Small intestine (tissue), 7 donors: ENCODE measurements at regions not wholly inside any gene's neighbourhood (a gene's known extent, or its start where the extent isn't known, plus 50 kb on each side); places are given as distances from the start of the nearest gene placed in this dataset.
"Not testable (repeated sequence)": the region's sequence is repeated elsewhere in the genome, so short reads cannot be mapped to it uniquely, and the experiment has no call there.

Experiments
- DNase-seq, 2 donors: peaks; one replicate each; pipeline versions ENCODE4 v3.0.0 to v3.0.0-alpha.2; 2013
- FAIRE-seq: peaks from 2 replicates; lab custom pipeline; 2012; peaks lifted over from hg19 to GRCh38; lab: Jason Lieb, UNC
- H3K27ac ChIP-seq, 3 donors: one replicate each; pipeline ENCODE4 v1.5.1; 2013; ENCODE audit warnings: low read length in 2 of 3, mild to moderate bottlenecking in 2 of 3, control low read depth in 1 of 3, inconsistent platforms in 1 of 3, low read depth in 1 of 3, moderate library complexity in 1 of 3
- H3K27me3 ChIP-seq, 3 donors: one replicate each; pipeline ENCODE4 v1.6.1; 2013; ENCODE audit warnings: low read length in 3 of 3, inconsistent platforms in 1 of 3; ENCODE audit not compliant: control insufficient read depth in 3 of 3, insufficient read depth in 3 of 3
- H3K36me3 ChIP-seq, 3 donors: one replicate each; pipeline ENCODE4 v1.6.1; 2013; ENCODE audit warnings: low read length in 3 of 3, inconsistent platforms in 1 of 3, low read depth in 1 of 3, mild to moderate bottlenecking in 1 of 3, moderate library complexity in 1 of 3; ENCODE audit not compliant: control insufficient read depth in 3 of 3, insufficient read depth in 2 of 3
- H3K4me1 ChIP-seq, 3 donors: one replicate each; pipeline ENCODE4 v1.6.1; 2013; ENCODE audit warnings: low read length in 2 of 3, inconsistent platforms in 1 of 3, low read depth in 1 of 3, mild to moderate bottlenecking in 1 of 3, moderate library complexity in 1 of 3; ENCODE audit not compliant: control insufficient read depth in 3 of 3, insufficient read depth in 2 of 3
- H3K4me3 ChIP-seq, 3 donors: one replicate each; pipeline ENCODE4 v1.5.1; 2013; ENCODE audit warnings: low read length in 3 of 3, control low read depth in 1 of 3, inconsistent platforms in 1 of 3, low read depth in 1 of 3, mild to moderate bottlenecking in 1 of 3, moderate library complexity in 1 of 3
- H3K9me3 ChIP-seq, 2 donors: one replicate each; pipeline ENCODE4 v1.6.1; 2013; ENCODE audit warnings: low read depth in 1 of 2, low read length in 1 of 2; ENCODE audit not compliant: control insufficient read depth in 2 of 2, insufficient read depth in 1 of 2
- WGBS, 3 donors: extraction: QIAGEN DNeasy Blood & Tissue Kit; methylation state at CpG; one replicate each; pipeline ENCODE4 v1.1.7; 2013; 5-methylcytosine and 5-hydroxymethylcytosine counted together
- donor health status: healthy with polysubstance abuse.
- donor health status: control.
- donor health status: control.
- donor health status: Bipolar disorder and iron deficiency.
- donor health status: healthy.

DNA sequence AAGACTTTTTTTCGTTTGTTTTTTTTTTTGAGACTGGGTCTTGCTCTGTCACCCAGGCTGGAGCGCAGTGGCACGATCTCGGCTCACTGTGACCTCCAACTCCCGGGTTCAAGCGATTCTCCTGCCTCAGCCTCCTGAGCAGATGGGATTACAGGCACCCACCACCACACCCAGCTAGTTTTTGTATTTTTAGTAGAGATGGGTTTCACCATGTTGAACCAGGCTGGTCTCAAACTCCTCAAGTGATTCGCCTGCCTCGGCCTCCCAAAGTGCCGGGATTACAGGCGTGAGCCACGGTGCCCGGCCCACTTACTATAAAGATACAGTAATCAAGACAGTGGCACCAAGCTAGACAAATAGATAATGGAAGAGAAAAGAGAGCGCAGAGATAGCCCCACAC lies 162.3 kb downstream of the CTTN start:
- H3K4me1 ChIP-seq, H3K27me3 ChIP-seq, H3K36me3 ChIP-seq, FAIRE-seq, H3K27ac ChIP-seq, H3K9me3 ChIP-seq, DNase-seq, H3K4me3 ChIP-seq: not testable (repeated sequence)
- 94 to 97% (median 95%) methylated on average over 13 of the region's 13 CpGs for WGBS, 3 donors

DNA sequence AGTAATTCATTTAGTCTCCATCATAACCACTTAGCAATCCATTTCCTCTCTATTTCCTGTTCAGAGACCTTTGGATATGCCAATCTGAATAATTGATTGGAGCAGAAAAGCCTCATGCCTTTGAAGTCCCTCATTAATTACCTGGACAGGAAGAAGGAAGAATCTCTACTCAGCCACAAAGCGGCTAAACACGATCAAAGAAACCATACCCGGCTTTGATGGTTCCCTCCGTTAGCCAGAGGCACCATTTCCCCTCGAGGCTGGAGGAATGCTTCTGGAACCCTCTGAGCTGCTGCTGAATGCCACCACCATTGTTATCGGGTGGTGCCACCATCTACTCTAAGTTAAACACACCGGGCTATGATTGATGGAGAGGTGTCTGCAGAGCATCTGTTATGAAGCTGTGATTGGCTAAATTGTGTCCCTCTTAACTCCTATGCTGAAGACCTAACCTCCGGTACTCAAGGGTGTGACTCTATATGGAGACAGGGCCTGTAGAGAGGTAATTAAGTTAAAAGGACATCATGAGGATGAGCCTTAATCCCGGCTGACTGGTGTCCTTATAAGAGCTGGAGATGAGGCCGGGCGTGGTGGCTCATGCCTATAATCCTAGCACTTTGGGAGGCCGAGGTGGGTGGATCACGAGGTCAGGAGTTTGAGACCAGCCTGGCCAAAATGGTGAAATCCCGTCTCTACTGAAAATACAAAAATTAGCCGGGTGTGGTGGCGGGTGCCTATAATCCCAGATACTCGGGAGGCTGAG lies 168.6 kb downstream of the CTTN start:
- FAIRE-seq (no peak), DNase-seq (no peak)
- H3K4me3 ChIP-seq: no peak overlapping the region
- H3K36me3 ChIP-seq: no peaks in the 10 kb centered on the region
- 81 to 88% (median 84%) methylated on average over 17 of the region's 17 CpGs for WGBS, 3 donors
- H3K27me3 ChIP-seq: no peaks in the 10 kb centered on the region
- no peak overlapping the region for H3K27ac ChIP-seq
- peaks cover 0 to 13% (median 0%) of the 10 kb centered on the region in 3 donors for H3K4me1 ChIP-seq
- H3K9me3 ChIP-seq: no peaks in the 10 kb centered on the region

DNA sequence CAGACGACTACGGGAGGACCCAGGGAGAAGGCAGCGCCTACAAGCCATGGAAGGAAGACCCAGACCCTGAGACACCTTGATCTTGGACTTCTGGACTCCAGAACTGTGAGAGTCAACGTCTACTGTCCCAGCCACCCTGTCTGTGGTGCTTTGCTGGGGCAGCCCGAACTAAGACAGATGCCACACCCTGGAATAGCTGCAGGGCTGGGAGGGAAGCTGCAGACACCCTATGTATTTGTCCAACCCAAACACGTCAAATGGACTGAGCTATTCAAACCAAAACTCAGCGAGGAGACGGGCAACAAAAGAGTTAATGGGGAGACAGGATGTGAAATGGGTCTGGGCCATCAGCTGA lies 169.3 kb downstream of the CTTN start:
- Histone ChIP-seq H3K27ac (peak overlapping the region in 2 of 3 donors; percentile 72 to 74), H3K9me3 (no peaks in the 10 kb centered on the region), H3K4me3 (peak overlapping the region in 2 of 3 donors; percentile 18 to 32), H3K36me3 (no peaks in the 10 kb centered on the region), H3K4me1 (peaks cover 0 to 13% (median 0%) of the 10 kb centered on the region in 3 donors), H3K27me3 (no peaks in the 10 kb centered on the region)
- 50 to 54% (median 50%) methylated on average over 8 of the region's 8 CpGs for WGBS, 3 donors
- DNase-seq: peak in 1 of 2 donors; percentile 17
- FAIRE-seq: no peak

DNA sequence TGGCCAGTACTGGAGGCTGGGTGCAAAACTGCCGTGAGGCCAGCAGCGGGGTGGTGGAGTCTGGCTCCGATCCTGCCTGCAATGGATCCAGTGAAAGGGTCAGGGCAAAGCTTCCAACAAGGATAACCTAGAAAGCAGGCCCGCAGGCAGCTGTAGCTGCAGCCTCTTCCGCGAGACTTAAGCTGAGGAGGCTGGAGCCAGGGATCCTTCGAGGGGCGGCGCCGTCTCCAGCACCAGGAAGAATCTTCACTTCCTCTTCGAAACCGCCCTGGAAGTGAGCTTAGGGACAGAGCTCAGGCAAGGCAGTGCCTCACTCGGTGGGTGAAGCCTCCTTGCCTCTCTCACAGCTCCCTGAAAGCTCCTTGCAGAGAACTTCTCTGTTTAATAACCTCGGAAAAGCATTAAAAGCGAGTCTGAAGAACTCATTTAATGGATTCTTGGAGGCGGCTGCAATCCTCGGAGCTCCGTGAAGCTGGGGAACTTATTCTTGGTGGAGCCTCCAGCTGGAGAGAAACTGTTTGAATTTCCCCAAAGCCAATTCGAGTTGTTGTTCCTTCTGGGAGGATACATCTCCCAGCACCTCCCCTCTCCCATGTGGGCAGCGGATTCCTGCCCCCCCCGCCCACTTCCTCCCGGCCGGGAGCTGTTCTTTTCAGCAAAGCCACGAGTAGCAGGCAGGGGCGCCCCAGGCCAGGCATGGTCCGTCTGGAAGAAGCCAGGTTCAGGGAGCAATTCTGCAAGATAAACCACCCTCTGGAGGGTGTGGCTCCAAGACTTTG lies 169.9 kb downstream of the CTTN start:
- FAIRE-seq (no peak), DNase-seq (peak; percentile 72 to 91)
- H3K27ac ChIP-seq: peak overlapping the region; percentile 1 to 74 (median 72)
- H3K36me3 ChIP-seq: no peaks in the 10 kb centered on the region
- H3K4me1 ChIP-seq: peaks cover 0 to 13% (median 0%) of the 10 kb centered on the region in 3 donors
- 3 to 13% (median 7%) methylated on average over 26 of the region's 26 CpGs for WGBS, 3 donors
- no peaks in the 10 kb centered on the region for H3K9me3 ChIP-seq
- peak overlapping the region in 2 of 3 donors; percentile 18 to 32 for H3K4me3 ChIP-seq
- no peaks in the 10 kb centered on the region for H3K27me3 ChIP-seq

DNA sequence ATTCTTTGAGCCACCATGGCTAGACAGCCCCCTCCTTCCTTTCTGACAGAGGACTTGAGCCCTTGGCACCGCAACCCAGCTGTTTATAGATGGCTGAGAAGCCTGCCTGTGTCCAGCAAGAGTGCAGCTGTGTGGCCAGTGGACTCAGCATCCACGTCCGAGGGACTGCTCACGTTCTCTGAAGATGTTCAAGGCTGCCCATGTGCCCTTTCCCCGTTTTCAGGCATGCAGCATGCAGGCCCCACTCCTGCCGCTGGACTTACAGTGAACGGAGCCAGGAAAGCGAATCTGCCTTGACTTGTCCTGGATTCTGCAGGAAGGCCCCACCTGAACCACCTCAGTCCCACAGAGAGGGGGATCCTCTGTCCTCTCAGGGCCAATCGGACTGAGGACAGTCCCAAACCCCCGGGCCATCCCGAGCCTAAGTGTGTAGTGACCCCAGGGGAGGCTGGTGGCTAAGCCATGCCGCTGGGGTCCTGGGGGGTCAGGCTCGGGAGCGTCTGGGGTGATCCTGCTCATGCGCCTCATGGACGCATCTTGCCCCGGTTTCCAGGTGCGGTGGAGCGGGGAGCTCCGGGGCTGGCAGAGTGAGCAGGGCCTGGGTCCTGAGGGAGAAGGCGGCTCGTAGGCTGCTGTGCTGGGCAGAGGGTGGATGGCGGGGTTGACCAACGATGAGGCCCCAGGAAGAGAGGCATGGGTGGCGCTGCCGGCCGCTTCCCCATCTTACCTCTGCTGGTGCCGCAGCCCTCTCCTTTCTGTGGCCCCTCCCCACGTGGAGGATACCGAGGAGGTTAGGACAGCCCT lies 170.7 kb downstream of the CTTN start:
- no peak for DNase-seq
- WGBS, 3 donors: 81 to 83% (median 81%) methylated on average over 29 to 30 of the region's 30 CpGs
- peaks cover 0 to 13% (median 0%) of the 10 kb centered on the region in 3 donors for H3K4me1 ChIP-seq
- no peak for FAIRE-seq
- H3K27me3 ChIP-seq: no peaks in the 10 kb centered on the region
- H3K4me3 ChIP-seq: no peak overlapping the region
- peak overlapping the region in 2 of 3 donors; percentile 25 to 41 for H3K27ac ChIP-seq
- H3K36me3 ChIP-seq: no peaks in the 10 kb centered on the region
- no peaks in the 10 kb centered on the region for H3K9me3 ChIP-seq

DNA sequence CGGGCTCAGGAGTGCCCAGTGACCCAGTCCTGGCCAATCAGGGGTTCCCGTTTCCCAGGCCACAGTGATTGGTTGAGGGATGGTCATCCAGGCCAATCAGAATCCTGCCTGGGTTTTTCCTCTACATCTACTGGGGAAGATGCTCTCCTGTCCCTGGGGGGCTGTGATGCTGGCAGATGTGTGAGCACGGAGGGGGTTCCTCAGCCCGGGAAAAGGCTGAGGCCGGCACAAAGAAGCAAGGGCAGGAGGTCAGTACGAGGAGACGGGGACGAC lies 171.2 kb downstream of the CTTN start:
- no peaks in the 10 kb centered on the region for H3K27me3 ChIP-seq
- peaks cover 0 to 13% (median 0%) of the 10 kb centered on the region in 3 donors for H3K4me1 ChIP-seq
- H3K36me3 ChIP-seq: no peaks in the 10 kb centered on the region
- H3K4me3 ChIP-seq: no peak overlapping the region
- no peaks in the 10 kb centered on the region for H3K9me3 ChIP-seq
- WGBS, 3 donors: 90 to 95% (median 93%) methylated on average over 8 of the region's 8 CpGs
- DNase-seq (no peak), FAIRE-seq (no peak)
- H3K27ac ChIP-seq: no peak overlapping the region

DNA sequence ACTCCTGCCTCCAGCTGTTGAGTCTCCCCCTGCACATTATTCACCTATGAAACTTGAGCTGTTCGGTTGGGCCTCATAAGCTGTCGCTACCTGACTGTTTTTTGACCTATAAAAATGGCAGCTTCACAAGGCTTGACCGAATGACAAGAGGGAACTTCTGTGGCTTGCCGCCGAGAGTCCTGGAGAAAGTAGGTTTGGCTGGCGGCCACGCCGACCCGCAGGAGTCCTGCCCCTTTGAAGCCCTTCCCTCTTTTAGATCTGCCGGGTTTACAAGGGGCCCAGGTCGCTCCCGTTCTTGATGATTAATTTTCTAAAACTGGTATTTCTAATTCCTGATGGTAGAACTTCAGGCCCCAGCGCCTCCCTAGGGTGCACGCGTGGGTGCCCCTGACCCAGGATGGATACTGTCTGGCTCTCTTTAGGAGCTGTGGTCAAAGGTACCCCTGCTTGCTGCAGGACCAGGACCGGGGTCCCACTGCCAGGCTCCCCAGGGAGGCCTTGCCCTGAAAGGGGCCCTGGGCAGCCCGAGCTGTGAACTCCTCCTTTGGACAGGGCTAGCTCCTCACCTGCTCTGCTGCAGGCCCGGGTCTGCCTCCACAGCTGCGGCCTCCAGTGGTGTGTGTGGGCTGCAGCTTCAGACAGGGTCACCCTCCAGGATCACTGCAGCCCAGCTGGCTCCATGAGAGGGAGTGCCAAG lies 171.8 kb downstream of the CTTN start:
- WGBS, 3 donors: 86 to 92% (median 89%) methylated on average over 19 of the region's 19 CpGs
- Histone ChIP-seq H3K27ac (no peak overlapping the region), H3K4me3 (no peak overlapping the region), H3K9me3 (no peaks in the 10 kb centered on the region), H3K27me3 (no peaks in the 10 kb centered on the region), H3K4me1 (peaks cover 0 to 13% (median 0%) of the 10 kb centered on the region in 3 donors), H3K36me3 (no peaks in the 10 kb centered on the region)
- DNase-seq (no peak), FAIRE-seq (no peak)
